OCI-M2 (cell line): ENCODE measurements at regions not wholly inside any gene's neighbourhood (a gene's known extent, or its start where the extent isn't known, plus 50 kb on each side); places are given as distances from the start of the nearest gene placed in this dataset.
"Not testable (repeated sequence)": the region's sequence is repeated elsewhere in the genome, so short reads cannot be mapped to it uniquely, and the experiment has no call there.

Experiments used
- DNase-seq: peaks from one replicate; lab custom pipeline; 2025; ENCODE audit not compliant: unreplicated experiment; lab: John Stamatoyannopoulos, UW

DNA sequence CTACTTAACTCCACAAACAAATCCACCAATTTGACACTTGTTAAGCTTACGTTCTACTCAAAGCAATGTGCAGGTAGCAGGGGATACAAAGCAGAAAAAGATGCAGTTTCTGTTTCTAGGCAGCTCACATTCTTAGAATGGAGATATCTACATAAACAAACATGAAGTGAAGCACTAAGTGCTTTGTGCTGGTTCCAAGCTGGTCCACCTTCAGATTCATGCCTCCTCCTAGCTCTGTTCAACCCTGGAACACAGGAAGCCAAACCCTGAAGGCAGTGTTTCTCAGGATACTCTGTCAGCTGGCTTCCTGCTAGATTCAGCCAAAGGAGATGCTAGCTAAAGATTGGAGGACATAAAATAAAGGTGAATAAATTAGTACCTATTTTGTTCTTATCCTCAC lies 55.3 kb upstream of the NOL4 start:
- no peak for DNase-seq

DNA sequence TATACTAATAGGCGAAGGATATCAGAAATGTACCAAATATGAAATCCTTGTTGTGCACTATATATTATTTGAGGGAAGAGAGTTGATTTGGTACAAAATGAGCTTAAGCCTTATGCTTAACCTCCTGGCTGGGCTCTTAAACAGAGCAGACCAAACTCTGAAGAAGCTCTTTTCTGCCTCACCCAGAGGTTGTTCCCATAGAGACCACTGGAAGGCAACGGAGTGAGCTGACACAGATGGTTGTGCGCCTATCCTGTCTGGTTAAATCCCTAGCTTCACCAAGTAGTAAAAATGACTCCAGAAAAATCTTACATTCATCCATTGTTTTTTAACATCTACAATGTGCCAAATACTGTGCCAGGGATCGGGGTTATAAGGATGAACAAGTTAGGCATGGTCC lies 55.9 kb upstream of the NOL4 start:
- no peak for DNase-seq

DNA sequence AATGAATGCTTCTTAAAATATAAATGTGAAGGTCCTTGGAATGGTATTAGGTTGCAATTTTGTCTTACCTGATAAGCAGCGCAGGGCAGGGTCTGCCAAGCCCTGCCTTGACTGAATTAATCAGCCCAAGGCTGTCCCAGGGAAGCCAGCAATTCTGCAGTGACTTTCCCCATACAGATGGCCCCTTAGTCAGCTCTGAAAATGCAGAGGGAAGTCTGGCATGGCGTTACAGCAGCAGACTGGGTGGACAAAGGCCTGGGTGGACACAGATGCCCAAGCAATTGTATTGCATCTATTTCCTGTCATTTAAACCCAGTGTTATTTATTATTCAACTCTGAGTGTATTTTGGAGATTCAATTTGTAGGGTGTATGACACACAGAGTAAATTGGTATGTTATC lies 56.6 kb upstream of the NOL4 start:
- DNase-seq, result no peak

- no peak for DNase-seq
Observed at GRCh38 chr18:34281722-34282121, 57.0 kb upstream of the NOL4 start.

DNA sequence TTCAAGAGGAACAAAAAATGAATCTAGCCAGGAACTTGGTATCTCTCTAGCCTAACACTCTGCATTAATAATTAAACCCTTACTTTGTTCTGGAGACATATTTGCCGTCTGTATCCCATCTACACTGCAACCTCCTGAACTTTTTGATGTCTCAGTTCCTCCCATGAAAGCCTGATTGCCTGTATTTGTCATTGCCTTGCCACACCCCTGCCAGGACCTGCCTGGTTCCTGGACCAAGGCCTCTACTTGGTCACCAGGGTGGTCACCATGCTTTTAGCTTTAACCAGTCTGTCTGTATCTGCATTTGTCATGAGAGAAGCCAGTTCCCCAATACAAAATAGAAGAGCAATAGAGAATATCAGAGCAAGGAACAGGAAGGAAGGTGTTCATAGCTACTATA lies 58.8 kb upstream of the NOL4 start:
- DNase-seq, result no peak

- DNase-seq, result no peak
Observed at GRCh38 chr18:34287825-34288224, 63.1 kb upstream of the NOL4 start.

DNA sequence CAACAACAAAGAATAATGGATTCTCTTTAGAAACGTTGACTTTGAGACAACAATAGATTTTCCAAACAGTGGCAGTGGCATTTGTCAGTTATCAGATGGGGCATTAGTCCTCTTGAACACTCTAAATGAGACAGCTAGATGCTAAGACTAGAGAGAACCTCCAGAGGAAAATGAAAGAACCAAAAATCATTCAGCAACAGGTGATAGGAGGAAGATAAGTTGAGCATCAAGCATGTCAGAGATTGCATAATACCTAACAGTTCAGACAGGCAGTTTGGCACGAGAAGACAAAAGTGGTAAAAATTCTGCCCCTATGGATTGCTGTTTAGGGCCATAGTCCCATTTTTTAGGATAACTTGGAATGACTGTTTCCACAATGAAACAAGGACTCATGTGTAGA lies 67.9 kb upstream of the NOL4 start:
- no peak for DNase-seq

- DNase-seq, result no peak
Observed at GRCh38 chr18:34297287-34297686, 72.6 kb upstream of the NOL4 start.

DNA sequence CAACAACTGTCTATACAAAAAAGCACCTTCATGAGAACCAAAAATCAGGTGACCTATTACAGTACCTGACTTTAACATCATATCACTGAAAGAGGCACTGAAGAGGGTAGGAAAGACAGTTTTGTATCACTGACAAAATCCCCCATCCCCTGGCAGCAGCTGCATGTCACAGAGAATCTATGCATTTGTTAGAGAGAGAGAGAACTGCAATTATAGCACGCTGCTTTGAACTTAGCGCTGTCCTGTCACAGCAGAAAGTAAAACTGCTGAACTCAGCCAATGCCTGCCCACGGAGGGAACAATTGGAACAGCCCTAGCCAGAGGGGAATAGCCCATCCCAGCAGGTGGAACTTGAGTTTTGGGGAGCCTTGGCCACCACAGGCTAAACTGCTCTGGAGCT lies 75.1 kb upstream of the NOL4 start:
- no peak for DNase-seq

- DNase-seq, result no peak
Observed at GRCh38 chr18:34311468-34311867, 86.8 kb upstream of the NOL4 start.

DNA sequence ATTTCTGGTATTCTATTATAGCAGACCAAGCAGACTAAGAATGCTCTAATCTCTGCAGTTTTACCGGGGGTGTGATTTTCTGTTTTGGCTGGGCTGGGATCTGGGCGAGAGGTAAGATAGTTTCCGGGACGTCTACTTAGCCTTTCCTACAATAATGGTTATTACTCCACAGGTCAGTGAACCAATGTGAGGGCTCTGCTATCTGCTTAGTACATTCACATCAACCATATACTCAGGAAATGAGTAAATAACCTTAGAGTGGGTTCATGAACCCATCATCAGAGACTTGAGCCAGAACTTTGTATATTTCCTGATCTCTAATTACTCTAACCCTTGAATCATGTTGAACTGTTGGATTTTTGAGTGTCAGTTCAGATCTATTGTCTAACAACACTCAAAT lies 90.1 kb upstream of the NOL4 start:
- no peak for DNase-seq

DNA sequence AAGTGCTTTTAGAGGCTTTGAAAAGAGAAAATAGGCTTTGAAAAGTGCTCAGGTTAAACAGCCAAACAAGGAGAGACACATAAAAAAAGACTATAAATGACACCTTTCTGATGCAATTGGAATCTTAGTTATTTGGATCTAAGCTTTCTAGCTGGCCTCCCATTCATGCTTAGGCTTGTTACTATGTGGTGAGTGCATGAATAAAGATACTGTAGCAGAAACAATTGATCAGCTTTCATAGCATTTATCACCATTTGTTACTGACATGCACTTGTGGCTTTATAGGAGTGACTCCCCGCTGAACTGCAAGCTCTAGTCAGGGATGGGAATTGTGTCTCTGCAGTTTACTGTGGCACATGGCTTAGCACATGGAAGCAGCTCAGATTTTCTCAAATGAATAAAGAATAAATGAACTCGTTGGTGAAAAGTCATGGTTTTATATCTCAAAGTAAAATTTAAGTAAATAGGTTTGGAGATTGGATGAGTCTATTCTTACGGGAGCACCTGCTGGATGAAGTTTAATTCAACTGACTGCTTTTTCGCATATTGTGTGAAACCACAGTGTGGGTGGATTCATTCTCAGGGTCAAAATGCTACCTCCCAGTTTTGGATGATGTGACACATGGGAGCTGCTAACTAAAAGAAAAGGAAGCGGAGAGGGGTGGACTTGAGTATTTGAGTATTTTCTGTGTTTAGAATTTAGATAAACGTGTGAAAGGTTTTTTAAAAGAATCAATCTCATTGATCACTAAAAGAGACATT lies 91.1 kb upstream of the NOL4 start:
- no peak for DNase-seq

DNA sequence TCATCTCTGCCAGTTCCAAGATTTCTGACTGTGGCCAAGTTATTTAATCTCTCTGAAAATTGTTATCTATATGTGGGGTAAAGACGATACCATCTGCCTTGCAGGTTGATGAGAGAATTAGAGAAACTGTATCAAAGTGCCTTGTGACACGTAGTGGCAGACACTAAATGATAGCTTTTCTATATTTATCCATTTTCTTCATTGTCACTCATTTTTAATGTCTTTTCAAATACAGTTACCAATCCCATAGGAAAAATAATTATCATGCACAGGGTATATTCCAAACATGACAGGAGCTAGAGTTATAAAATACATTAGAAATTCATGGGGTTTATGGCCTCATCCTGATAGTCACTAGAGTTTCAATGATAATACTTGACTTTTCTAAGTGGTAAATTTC lies 95.6 kb upstream of the NOL4 start:
- DNase-seq, result no peak

DNA sequence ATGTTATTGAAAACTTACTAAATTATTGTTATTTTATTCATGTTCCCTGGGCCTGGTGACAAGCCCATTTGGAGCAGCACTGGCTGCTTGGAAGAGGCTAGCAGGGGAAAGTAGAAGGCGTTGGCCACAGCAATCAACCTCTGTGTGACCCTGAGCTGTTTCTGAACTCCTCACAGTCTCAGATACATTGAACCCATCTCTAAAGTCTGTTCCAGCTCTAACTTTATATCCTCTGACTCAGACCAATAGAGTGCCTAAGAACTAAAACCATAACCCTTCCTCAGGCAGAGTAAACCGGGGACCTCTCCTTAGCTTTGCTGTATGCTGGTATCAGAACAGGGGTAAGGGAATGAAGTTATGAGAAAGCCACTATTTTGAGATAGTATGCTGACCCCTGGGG lies 96.4 kb upstream of the NOL4 start:
- no peak for DNase-seq

DNA sequence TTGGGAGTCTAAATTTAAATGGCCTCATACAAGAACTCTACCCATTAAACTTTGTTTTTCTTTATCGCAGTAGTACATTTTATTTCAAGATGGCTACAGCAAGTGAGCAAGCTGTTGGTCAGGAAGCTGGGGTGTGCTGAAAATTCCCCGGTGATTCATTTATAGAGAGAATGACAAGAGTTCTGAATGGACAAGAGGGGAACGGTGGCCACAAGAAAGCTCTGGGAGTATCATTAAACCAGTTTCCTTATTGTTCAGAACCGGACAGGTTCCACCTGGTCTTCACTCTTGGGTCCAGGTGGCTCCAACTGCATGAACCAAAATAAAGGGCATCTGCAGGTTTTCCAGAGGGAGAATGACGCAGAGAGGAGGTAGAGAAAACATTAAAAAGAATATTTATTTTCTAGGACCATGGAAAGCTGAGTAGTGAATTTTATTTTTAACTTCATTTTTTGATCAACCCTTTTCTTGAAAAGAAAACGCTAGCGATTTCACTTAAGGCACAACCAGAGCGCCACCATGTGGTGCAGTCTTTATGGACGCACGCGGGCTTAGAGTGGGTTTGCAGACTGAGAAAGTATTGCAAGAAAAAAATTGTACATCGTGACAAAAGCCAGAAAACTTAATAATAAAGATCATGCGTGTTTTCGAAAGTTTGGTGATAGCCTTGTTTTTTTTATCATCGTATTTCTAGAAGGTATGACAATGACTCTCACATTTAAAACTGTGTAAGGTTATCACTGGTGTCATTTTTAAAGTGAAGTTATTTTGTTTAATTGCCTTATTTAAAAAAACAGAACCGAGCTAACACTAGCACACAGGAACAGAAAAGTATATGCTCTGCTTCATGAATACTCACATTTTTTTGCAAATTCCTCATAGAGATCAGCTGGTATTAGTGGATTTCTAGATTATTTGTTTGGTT lies 97.9 kb upstream of the NOL4 start:
- DNase-seq, result peak; percentile 4

DNA sequence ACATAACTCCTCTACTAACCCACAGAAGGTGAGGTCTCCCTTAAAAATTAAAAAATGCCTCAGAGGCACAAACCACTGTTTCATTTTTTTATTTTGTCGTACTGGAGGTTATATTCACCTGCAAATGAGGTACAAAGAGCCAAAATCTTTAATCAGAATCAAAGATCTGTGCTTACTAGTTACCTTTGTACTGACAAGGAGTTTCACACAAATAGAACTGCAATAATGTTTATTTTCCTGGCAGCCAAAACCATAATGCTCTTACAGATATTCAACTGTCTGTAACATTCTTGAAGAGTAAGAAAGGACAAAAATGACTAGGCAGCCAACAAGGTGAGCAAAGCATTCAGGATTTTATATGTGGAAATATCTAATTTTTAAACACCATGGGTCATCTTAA lies 105.1 kb upstream of the NOL4 start:
- no peak for DNase-seq

DNA sequence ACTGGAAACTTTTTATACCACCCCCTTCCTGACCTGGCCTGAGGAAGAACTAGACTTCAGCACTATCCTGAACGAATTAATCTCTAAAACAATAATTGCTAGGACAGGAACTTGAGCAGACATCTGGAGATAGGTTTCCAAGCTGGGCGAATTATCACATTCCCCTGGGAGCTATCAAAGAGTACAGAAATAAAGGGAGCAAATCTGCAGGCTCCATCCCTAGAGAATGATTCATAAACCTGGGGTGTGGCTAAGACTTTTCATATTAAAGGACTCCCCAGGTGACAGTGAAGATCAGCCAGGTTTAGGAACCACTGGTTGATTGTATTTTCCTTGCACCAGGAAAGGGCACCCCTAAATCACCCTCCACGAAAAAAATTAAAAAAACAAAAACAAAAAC lies 105.6 kb upstream of the NOL4 start:
- DNase-seq, result no peak

GRCh38 chr18:34330907-34331306 lies 106.2 kb upstream of the NOL4 start:
- DNase-seq, result not testable (repeated sequence)

DNA sequence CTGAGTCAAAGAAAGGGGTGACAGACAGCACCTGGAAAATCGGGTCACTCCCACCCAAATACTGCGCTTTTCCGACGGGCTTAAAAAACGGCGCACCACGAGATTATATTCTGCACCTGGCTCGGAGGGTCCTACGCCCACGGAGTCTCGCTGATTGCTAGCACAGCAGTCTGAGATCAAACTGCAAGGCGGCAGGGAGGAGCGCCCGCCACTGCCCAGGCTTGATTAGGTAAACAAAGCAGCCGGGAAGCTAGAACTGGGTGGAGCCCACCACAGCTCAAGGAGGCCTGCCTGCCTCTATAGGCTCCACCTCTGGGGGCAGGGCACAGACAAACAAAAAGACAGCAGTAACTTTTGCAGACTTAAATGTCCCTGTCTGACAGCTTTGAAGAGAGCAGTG lies 106.6 kb upstream of the NOL4 start:
- DNase-seq, result not testable (repeated sequence)

GRCh38 chr18:34339155-34339554 lies 114.4 kb upstream of the NOL4 start:
- no peak for DNase-seq

DNA sequence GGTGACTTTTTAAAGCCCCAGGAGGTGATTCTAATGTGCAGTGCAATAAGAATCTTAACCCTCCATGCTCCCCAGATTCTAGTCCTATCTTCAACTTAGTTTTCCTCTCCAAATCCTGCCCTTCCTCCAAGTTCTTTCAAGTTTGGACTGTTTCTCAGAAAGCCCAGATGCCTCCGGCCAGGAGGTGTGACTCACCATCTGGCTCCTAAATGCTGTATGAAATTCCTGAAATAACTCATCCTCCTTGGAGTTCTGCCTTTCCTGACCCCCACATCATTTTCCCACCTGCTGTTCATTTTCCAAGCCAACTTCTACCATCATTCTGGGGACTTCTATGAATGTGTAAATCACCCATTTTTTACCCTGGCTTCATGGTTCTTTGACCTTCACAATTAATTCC lies 118.2 kb upstream of the NOL4 start:
- DNase-seq, result no peak

DNA sequence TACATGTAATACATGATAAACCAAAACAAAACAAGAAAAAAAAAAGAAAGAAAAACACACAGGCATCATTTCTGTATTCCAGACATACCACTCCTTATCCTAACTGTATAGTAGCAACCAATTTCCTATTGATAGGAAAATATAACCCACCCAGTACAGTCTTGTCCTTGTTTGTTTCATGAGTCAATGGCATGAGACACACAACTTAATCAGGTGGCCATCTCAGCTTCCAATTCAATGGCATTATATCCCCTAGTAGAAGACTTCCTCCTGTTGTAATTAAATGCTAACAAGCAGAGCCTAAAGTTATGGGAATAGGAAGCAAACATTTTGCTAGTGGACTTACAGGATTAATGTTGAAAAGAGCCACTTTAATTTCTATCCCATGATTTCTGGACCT lies 121.0 kb upstream of the NOL4 start:
- no peak for DNase-seq
